Aorta (tissue), 5 donors: ENCODE measurements at regions not wholly inside any gene's neighbourhood (a gene's known extent, or its start where the extent isn't known, plus 50 kb on each side); places are given as distances from the start of the nearest gene placed in this dataset.

Experiments
- ATAC-seq: fragments of 200-7000 bp; cut with Tn5 transposase; one replicate; pipeline ENCODE4 v1.9.1; 2022; ENCODE audit warnings: moderate library complexity; ENCODE audit not compliant: low FRiP score
- DNase-seq, 2 donors: peaks; one replicate each; pipeline ENCODE4 v3.0.0-alpha.2; 2020
- H3K27ac ChIP-seq, 2 donors: one replicate each; pipeline ENCODE4 v1.5.1; 2013; ENCODE audit warnings: low read length in 2 of 2, mild to moderate bottlenecking in 2 of 2, moderate library complexity in 2 of 2, control low read depth in 1 of 2, inconsistent platforms in 1 of 2, low read depth in 1 of 2
- H3K27me3 ChIP-seq, 2 donors: one replicate each; pipeline ENCODE4 v1.6.1; 2013; ENCODE audit warnings: control low read depth in 1 of 2, low read length in 1 of 2, mild to moderate bottlenecking in 1 of 2, moderate library complexity in 1 of 2; ENCODE audit not compliant: insufficient read depth in 2 of 2, control insufficient read depth in 1 of 2
- H3K36me3 ChIP-seq, 2 donors: one replicate each; pipeline ENCODE4 v1.6.1; 2013; ENCODE audit warnings: control low read depth in 1 of 2, low read length in 1 of 2, mild to moderate bottlenecking in 1 of 2; ENCODE audit not compliant: insufficient read depth in 2 of 2, control insufficient read depth in 1 of 2
- H3K4me1 ChIP-seq, 2 donors: one replicate each; pipeline ENCODE4 v1.6.1; 2013; ENCODE audit warnings: low read length in 2 of 2, control low read depth in 1 of 2, mild to moderate bottlenecking in 1 of 2, moderate library complexity in 1 of 2; ENCODE audit not compliant: insufficient read depth in 2 of 2, control insufficient read depth in 1 of 2
- H3K4me3 ChIP-seq, 2 donors: one replicate each; pipeline ENCODE4 v1.5.1; 2013; ENCODE audit warnings: low read length in 2 of 2, control low read depth in 1 of 2, mild to moderate bottlenecking in 1 of 2
- H3K9me3 ChIP-seq: one replicate; pipeline ENCODE4 v1.6.1; 2013; ENCODE audit warnings: mild to moderate bottlenecking, low read length; ENCODE audit not compliant: control insufficient read depth
- WGBS, 2 donors: extraction: QIAGEN DNeasy Blood & Tissue Kit; methylation state at CpG; one replicate each; pipeline ENCODE4 v1.1.7; 2013; 5-methylcytosine and 5-hydroxymethylcytosine counted together
- intact Hi-C, 2 donors: fragments of 100-400 bp; cut with DNase I; formaldehyde crosslinking; loops; one replicate each; pipeline versions ENCODE4 v1.14.2 to v1.15.0; 2022
- donor health status: healthy with polysubstance abuse.
- donor health status: Bipolar disorder and iron deficiency.
- donor health status: DM: no; HTN: no; CAD: no.
- donor health status: DM: no; HTN: no; CAD: no.
- donor health status: DM: yes; HTN: yes; CAD: no.

GRCh38 chr15:53166684-53167201, 376.6 kb upstream of the ONECUT1 start:
- Histone ChIP-seq H3K27ac (no peak overlapping the region), H3K4me3 (no peak overlapping the region), H3K4me1 (no peaks in the 10 kb centered on the region), H3K9me3 (no peaks in the 10 kb centered on the region), H3K36me3 (no peaks in the 10 kb centered on the region), H3K27me3 (no peaks in the 10 kb centered on the region)
- 55 to 59% methylated on average over 2 of the region's 2 CpGs for WGBS, 2 donors
- DNase-seq (no peak), ATAC-seq (no peak)
- intact Hi-C loops, result no loop called here

GRCh38 chr15:53165988-53166683, 376.0 kb upstream of the ONECUT1 start:
- H3K4me3 ChIP-seq, result no peak overlapping the region
- H3K4me1 ChIP-seq, result no peaks in the 10 kb centered on the region
- intact Hi-C loops, result no loop called here
- ATAC-seq (no peak), DNase-seq (no peak)
- H3K9me3 ChIP-seq, result no peaks in the 10 kb centered on the region
- 64 to 68% methylated on average over 7 of the region's 7 CpGs for WGBS, 2 donors
- H3K27ac ChIP-seq, result no peak overlapping the region
- H3K27me3 ChIP-seq, result no peaks in the 10 kb centered on the region
- H3K36me3 ChIP-seq, result no peaks in the 10 kb centered on the region

- WGBS, 2 donors, result 58 to 72% methylated on average over 3 of the region's 3 CpGs
- no peaks in the 10 kb centered on the region for H3K27me3 ChIP-seq
Measured at GRCh38 chr15:53160092-53160704, 370.1 kb upstream of the ONECUT1 start.

GRCh38 chr15:53159458-53159857, 369.3 kb upstream of the ONECUT1 start:
- DNase-seq (no peak), ATAC-seq (no peak)
- H3K27me3 ChIP-seq, result no peaks in the 10 kb centered on the region
- H3K9me3 ChIP-seq, result no peaks in the 10 kb centered on the region
- no peaks in the 10 kb centered on the region for H3K4me1 ChIP-seq
- no peak overlapping the region for H3K4me3 ChIP-seq
- H3K36me3 ChIP-seq, result no peaks in the 10 kb centered on the region
- no peak overlapping the region for H3K27ac ChIP-seq
- intact Hi-C loops, result no loop called here

More at GRCh38 chr15:53160092-53160704, 370.1 kb upstream of the ONECUT1 start:
- ATAC-seq (no peak), DNase-seq (no peak)
- Histone ChIP-seq H3K36me3 (no peaks in the 10 kb centered on the region), H3K9me3 (no peaks in the 10 kb centered on the region), H3K27ac (no peak overlapping the region), H3K4me1 (no peaks in the 10 kb centered on the region), H3K4me3 (no peak overlapping the region)
- intact Hi-C loops, result no loop called here

- no peaks in the 10 kb centered on the region for H3K27me3 ChIP-seq
- H3K4me3 ChIP-seq, result no peak overlapping the region
- DNase-seq, result no peak
- H3K4me1 ChIP-seq, result no peaks in the 10 kb centered on the region
- intact Hi-C loops, result no loop called here
- ATAC-seq, result no peak
- 87 to 89% methylated on average over 3 of the region's 3 CpGs for WGBS, 2 donors
- no peak overlapping the region for H3K27ac ChIP-seq
- no peaks in the 10 kb centered on the region for H3K9me3 ChIP-seq
- H3K36me3 ChIP-seq, result no peaks in the 10 kb centered on the region
Measured at GRCh38 chr15:53158995-53159394, 368.9 kb upstream of the ONECUT1 start.

- ATAC-seq (no peak), DNase-seq (no peak)
- Histone ChIP-seq H3K9me3 (peaks cover 7% of the 10 kb centered on the region), H3K4me1 (no peaks in the 10 kb centered on the region), H3K4me3 (no peak overlapping the region), H3K27ac (no peak overlapping the region), H3K27me3 (no peaks in the 10 kb centered on the region), H3K36me3 (no peaks in the 10 kb centered on the region)
- 56 to 68% methylated on average over 6 of the region's 6 CpGs for WGBS, 2 donors
- intact Hi-C loops, result no loop called here
Measured at GRCh38 chr15:53133255-53133850, 343.2 kb upstream of the ONECUT1 start.

- intact Hi-C loops, result no loop called here
- DNase-seq, result no peak
Measured at GRCh38 chr15:53130943-53131342, 340.8 kb upstream of the ONECUT1 start.

GRCh38 chr15:53129121-53129904, 339.2 kb upstream of the ONECUT1 start:
- Histone ChIP-seq H3K27ac (no peak overlapping the region), H3K36me3 (no peaks in the 10 kb centered on the region), H3K4me3 (no peak overlapping the region), H3K4me1 (no peaks in the 10 kb centered on the region), H3K27me3 (no peaks in the 10 kb centered on the region), H3K9me3 (peaks cover 3% of the 10 kb centered on the region)
- intact Hi-C loops, result no loop called here
- ATAC-seq, result no peak
- WGBS, 2 donors, result 54 to 61% methylated on average over 12 of the region's 12 CpGs
- DNase-seq, result no peak

More at GRCh38 chr15:53130943-53131342, 340.8 kb upstream of the ONECUT1 start:
- H3K4me3 ChIP-seq, result no peak overlapping the region
- H3K27ac ChIP-seq, result no peak overlapping the region
- no peak for ATAC-seq
- no peaks in the 10 kb centered on the region for H3K36me3 ChIP-seq
- no peaks in the 10 kb centered on the region for H3K27me3 ChIP-seq
- 89% methylated on average over 3 of the region's 3 CpGs for WGBS, 2 donors
- no peaks in the 10 kb centered on the region for H3K4me1 ChIP-seq
- peaks cover 7% of the 10 kb centered on the region for H3K9me3 ChIP-seq
